ENCODE measurements at regions not wholly inside any gene's neighbourhood (a gene's known extent, or its start where the extent isn't known, plus 50 kb on each side); places are given as distances from the start of the nearest gene placed in this dataset.

DNA sequence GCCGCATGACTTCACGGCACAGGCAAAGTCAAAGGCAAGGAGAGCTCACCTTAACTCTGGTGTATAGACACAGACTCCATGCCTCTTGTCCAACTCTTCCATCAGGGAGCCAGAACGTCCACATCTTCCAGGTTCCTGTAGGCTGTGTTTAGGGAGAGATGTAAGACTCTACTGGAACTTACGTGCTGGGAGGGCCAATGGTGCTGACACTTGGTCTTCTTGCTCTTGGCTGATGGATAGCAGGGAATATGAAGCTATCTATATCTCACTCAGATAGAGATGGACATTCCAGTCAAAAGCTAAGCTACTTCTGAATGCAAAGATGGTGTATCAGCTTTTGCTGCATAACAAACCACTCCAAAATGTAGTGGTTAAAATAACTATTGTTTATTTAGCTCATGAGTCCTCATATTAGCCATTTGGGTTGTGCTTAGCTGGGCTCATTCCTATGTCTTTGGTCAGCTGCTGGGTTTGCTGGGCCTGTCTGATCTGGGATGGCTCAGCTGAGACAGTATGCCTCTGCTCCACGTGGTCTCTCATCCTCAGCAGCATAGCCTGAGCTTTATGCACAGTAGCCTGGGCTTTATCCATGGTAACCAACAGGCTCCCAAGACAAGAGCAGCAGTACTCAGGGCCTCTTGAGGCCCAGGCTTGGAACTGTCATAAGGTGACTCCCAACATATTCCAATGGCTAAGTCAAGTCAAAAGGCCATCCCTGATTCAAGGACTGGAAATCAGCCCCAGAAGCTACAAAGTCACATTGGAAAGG is 111.6 kb downstream of the SNX5 start:
- Histone ChIP-seq H3K36me3 (no peaks in the 10 kb centered on the region), H3K27ac (no peak overlapping the region), H3K9me3 (no peaks in the 10 kb centered on the region), H3K4me1 (peaks cover 0 to 4% of the 10 kb centered on the region in 2 donors), H3K27me3 (no peaks in the 10 kb centered on the region), H3K4me3 (no peak overlapping the region)
- intact Hi-C loops (cut with DNase I), result no loop called here
- DNase-seq (ENCODE audit: low spot score in 2 of 2), result no peak
- TF ChIP-seq, protein P1, sequence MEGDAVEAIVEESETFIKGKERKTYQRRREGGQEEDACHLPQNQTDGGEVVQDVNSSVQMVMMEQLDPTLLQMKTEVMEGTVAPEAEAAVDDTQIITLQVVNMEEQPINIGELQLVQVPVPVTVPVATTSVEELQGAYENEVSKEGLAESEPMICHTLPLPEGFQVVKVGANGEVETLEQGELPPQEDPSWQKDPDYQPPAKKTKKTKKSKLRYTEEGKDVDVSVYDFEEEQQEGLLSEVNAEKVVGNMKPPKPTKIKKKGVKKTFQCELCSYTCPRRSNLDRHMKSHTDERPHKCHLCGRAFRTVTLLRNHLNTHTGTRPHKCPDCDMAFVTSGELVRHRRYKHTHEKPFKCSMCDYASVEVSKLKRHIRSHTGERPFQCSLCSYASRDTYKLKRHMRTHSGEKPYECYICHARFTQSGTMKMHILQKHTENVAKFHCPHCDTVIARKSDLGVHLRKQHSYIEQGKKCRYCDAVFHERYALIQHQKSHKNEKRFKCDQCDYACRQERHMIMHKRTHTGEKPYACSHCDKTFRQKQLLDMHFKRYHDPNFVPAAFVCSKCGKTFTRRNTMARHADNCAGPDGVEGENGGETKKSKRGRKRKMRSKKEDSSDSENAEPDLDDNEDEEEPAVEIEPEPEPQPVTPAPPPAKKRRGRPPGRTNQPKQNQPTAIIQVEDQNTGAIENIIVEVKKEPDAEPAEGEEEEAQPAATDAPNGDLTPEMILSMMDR (IDR thresholded peaks at IDR 0.05), result no peak

GRCh38 chr20:17856024-17856564 is 112.5 kb downstream of the SNX5 start:
- intact Hi-C loops (cut with DNase I), result no loop called here
- DNase-seq (ENCODE audit: low spot score in 2 of 2), result no peak

GRCh38 chr20:17854307-17854903 is 114.2 kb downstream of the SNX5 start:
- no peak for DNase-seq (ENCODE audit: low spot score in 2 of 2)
- Histone ChIP-seq H3K27me3 (no peaks in the 10 kb centered on the region), H3K36me3 (no peaks in the 10 kb centered on the region), H3K4me1 (peaks cover 4 to 11% of the 10 kb centered on the region in 2 donors), H3K4me3 (no peak overlapping the region), H3K27ac (no peak overlapping the region), H3K9me3 (no peaks in the 10 kb centered on the region)
- intact Hi-C loops (cut with DNase I), result no loop called here
- TF ChIP-seq, protein P1 (IDR thresholded peaks at IDR 0.05), result no peak

More at GRCh38 chr20:17856024-17856564, 112.5 kb downstream of the SNX5 start:
- Histone ChIP-seq H3K27ac (no peak overlapping the region), H3K36me3 (no peaks in the 10 kb centered on the region), H3K27me3 (no peaks in the 10 kb centered on the region), H3K9me3 (no peaks in the 10 kb centered on the region), H3K4me3 (no peak overlapping the region), H3K4me1 (peaks cover 0 to 4% of the 10 kb centered on the region in 2 donors)
- TF ChIP-seq, protein P1 (IDR thresholded peaks at IDR 0.05), result no peak

DNA sequence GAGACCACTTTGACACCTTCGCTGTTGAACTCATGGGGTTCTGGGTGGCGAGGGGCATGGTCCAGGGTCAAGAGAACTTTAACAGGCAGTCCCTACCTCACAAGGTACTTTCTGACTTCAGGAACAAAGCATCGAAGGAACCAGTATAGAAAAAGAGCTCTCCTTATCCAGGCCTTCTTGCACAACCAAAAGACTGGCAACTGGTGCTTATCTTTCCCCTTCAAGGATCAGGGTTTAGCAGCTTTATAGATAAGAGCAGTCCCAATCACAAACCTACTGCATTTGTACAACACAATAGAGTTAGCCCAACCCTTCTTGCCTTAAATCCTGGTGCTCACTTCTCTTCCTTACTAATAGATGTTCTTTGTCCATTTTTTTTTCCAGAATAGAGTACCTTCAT is 116.3 kb downstream of the SNX5 start:
- H3K27ac ChIP-seq, result no peak overlapping the region
- intact Hi-C loops (cut with DNase I), result no loop called here
- H3K27me3 ChIP-seq, result no peaks in the 10 kb centered on the region
- no peaks in the 10 kb centered on the region for H3K36me3 ChIP-seq
- TF ChIP-seq, protein P1 (IDR thresholded peaks at IDR 0.05), result no peak
- no peak for DNase-seq (ENCODE audit: low spot score in 2 of 2)
- H3K4me1 ChIP-seq, result peaks cover 7 to 14% of the 10 kb centered on the region in 2 donors
- H3K9me3 ChIP-seq, result no peaks in the 10 kb centered on the region
- H3K4me3 ChIP-seq, result no peak overlapping the region

DNA sequence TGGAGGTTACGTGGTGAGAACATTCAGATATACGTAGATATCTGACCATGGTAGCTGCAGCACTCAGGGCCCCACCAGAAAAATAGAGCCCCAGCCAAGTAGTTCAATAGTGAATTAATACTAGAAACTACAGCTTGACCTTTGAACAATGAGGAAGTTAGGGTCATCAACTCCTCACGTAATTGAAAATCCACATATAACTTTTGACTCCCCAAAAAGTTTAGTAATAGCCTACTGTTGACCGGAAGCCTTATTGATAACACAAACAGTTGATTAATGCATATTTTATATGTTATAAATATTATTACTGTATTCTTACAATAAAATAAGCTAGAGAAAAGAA is 117.9 kb downstream of the SNX5 start:
- intact Hi-C loops (cut with DNase I), result loop anchor here (1.0 kb wide), 3 partner anchors 14 to 168 kb away; partner anchors contain the start of gene RRBP1
- Histone ChIP-seq H3K36me3 (no peaks in the 10 kb centered on the region), H3K9me3 (no peaks in the 10 kb centered on the region), H3K27me3 (no peaks in the 10 kb centered on the region), H3K4me1 (peaks cover 7 to 14% of the 10 kb centered on the region in 2 donors), H3K27ac (peak overlapping the region; percentile 86 to 93), H3K4me3 (no peak overlapping the region)
- TF ChIP-seq, protein P1 (IDR thresholded peaks at IDR 0.05), result no peak
- no peak for DNase-seq (ENCODE audit: low spot score in 2 of 2)

All from ascending aorta (tissue), 2 donors.